Activated T-helper 1 cell treated with anti-CD3 and anti-CD28 coated beads, Interleukin-12 subunit alpha, Interleukin-12 subunit beta, Interleukin-2, Interleukin-4 antibody, amounts not matched to agents 30 ng/mL and 10 ng/mL and 1 ng/mL, durations not matched to agents 14 hours and 24 hours and 36 hours (primary cell): ENCODE measurements at regions not wholly inside any gene's neighbourhood (a gene's known extent, or its start where the extent isn't known, plus 50 kb on each side); places are given as distances from the start of the nearest gene placed in this dataset.

ENCODE experiments used
- DNase-seq: peaks from one replicate; pipeline ENCODE4 v3.0.0; 2021; ENCODE audit warnings: low spot score
- H3K27ac Mint-ChIP-seq: one replicate; pipeline ENCODE4 v1.8.0; 2021; ENCODE audit warnings: mild to moderate bottlenecking, mixed read lengths
- H3K27me3 Mint-ChIP-seq: one replicate; pipeline ENCODE4 v1.8.0; 2022; ENCODE audit warnings: mild to moderate bottlenecking, moderate library complexity, mixed read lengths; ENCODE audit not compliant: insufficient read depth
- H3K36me3 Mint-ChIP-seq: one replicate; pipeline ENCODE4 v1.8.0; 2021; ENCODE audit warnings: low read depth, mixed read lengths
- H3K4me1 Mint-ChIP-seq: one replicate; pipeline ENCODE4 v1.8.0; 2021; ENCODE audit warnings: low read depth, mixed read lengths
- H3K4me3 Mint-ChIP-seq: one replicate; pipeline ENCODE4 v1.8.0; 2021; ENCODE audit warnings: mild to moderate bottlenecking, moderate library complexity, mixed read lengths
- H3K9me3 Mint-ChIP-seq: one replicate; pipeline ENCODE4 v1.8.0; 2021; ENCODE audit warnings: mixed read lengths
- intact Hi-C: fragments of 100-400 bp; cut with micrococcal nuclease; formaldehyde crosslinking; loops from one replicate; pipeline ENCODE4 v1.15.1; 2024

DNA sequence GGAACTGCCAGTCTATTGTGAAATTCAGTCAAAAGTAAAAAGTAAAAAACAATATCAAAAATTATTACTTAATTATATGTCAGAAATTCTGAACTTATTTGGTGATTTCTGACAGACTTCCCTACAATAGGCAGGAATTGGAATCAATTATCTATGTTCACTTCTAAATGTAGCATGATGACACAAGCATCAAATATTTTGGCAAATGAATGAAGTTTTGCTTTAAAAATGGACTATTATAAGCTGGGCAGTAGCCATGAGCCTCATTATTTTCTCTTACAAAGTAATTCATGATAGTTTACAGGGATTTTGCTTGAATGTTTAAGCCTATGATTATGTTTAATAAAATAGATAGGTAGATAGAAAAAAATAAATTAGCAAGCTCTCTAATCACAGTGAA, 582.6 kb downstream of the SLITRK6 start:
- no peaks in the 10 kb centered on the region for H3K9me3 Mint-ChIP-seq
- no peaks in the 10 kb centered on the region for H3K4me1 Mint-ChIP-seq
- H3K27ac Mint-ChIP-seq: no peak overlapping the region
- no peaks in the 10 kb centered on the region for H3K36me3 Mint-ChIP-seq
- no peaks in the 10 kb centered on the region for H3K27me3 Mint-ChIP-seq
- H3K4me3 Mint-ChIP-seq: no peak overlapping the region
- intact Hi-C loops: no loop called here
- DNase-seq: no peak

DNA sequence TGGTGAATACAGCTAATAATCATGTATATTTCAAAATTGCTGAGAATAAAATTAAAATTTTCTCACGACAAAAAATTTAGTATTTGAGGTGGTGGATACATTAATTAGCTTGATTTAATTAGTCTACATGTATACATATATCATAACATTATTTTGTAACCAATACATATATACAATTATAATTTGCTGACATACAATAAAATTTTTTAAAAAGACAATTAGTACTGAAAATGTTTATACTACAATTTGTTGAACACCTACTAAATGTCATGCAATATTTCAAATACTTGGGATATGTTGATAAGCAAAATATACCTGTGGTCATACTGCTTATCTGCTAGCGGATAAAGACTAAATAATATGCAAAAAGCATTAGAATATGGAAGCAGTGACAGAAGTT, 586.5 kb downstream of the SLITRK6 start:
- Mint-ChIP-seq H3K27ac (no peak overlapping the region), H3K36me3 (no peaks in the 10 kb centered on the region), H3K4me3 (no peak overlapping the region), H3K9me3 (peaks cover 3% of the 10 kb centered on the region), H3K4me1 (no peaks in the 10 kb centered on the region), H3K27me3 (no peaks in the 10 kb centered on the region)
- intact Hi-C loops: no loop called here
- DNase-seq: no peak

DNA sequence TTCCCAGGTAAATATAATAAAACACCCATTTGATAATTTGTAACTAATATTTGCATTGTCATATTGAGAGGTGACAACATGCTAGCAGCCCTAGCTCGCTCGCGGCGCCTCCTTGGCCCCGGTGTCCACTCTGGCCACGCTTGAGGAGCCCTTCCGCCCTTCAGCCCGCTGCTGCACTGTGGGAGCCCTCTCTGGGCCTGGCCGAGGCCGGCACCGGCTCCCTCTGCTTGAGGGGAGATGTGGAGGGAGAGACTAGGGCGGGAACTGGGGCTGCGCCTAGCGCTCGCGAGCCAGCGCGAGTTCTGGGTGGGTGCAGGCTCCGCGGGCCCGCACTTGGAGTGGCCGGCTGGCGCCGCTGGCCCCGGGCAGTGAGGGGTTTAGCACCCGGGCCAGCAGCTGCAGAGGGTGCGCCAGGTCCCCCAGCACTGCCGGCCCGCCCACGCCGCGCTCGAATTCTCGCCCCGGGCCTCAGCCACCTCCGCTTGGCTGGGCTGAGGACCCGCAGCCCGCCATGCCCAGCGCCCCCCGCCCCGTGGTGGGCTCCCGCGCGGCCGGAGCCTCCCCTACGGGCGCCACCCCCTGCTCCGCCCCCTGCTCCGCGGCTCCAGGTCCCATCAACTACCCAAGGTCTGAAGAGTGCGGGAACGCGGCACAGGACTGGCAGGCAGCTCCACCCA, 594.4 kb downstream of the SLITRK6 start:
- Mint-ChIP-seq H3K27ac (no peak overlapping the region), H3K4me1 (no peaks in the 10 kb centered on the region), H3K4me3 (no peak overlapping the region), H3K9me3 (peaks cover 11% of the 10 kb centered on the region), H3K36me3 (no peaks in the 10 kb centered on the region), H3K27me3 (no peaks in the 10 kb centered on the region)
- intact Hi-C loops: no loop called here
- DNase-seq: no peak

DNA sequence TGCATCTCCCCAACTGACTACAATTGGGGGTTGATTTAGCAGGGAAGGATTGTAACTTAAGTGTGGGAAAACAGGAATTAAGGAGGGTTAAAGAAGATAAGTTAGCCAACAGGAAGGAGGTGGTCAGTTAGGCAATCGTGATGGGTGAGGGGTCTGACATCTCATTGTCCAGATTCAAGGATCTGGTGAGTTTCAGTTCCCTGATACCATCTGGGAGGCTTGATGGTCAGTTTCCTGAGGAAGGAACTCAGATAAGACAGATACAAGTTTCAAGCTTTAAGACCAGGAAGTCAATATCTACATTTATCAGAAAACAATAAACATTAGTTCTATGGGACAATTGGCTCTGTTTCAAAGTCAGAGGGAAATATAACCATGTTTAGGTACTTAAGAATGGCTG, 601.8 kb downstream of the SLITRK6 start:
- no peaks in the 10 kb centered on the region for H3K27me3 Mint-ChIP-seq
- no peaks in the 10 kb centered on the region for H3K36me3 Mint-ChIP-seq
- no peaks in the 10 kb centered on the region for H3K4me1 Mint-ChIP-seq
- H3K9me3 Mint-ChIP-seq: no peaks in the 10 kb centered on the region
- no peak overlapping the region for H3K27ac Mint-ChIP-seq
- no peak overlapping the region for H3K4me3 Mint-ChIP-seq
- intact Hi-C loops: no loop called here
- no peak for DNase-seq

DNA sequence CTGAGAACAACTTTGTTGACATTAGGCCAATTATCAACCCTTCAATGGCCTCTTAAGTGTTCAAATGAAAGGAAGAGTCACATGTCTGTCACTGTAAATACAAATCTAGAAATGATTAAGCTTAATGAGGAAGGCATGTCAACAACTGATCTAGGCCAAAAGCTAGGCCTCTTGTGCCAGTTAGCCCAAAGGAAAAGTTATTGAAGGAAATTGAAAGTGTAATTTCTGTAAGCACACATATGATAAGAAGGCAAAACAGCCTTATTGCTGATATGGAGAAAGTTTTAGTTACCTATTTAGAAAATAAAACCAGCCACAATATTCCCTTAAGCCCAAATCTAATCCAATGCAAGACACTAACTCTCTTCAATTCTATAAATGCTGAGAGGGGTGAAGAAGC, 604.7 kb downstream of the SLITRK6 start:
- intact Hi-C loops: no loop called here
- no peak overlapping the region for H3K27ac Mint-ChIP-seq
- no peaks in the 10 kb centered on the region for H3K36me3 Mint-ChIP-seq
- no peaks in the 10 kb centered on the region for H3K27me3 Mint-ChIP-seq
- H3K9me3 Mint-ChIP-seq: no peaks in the 10 kb centered on the region
- no peak for DNase-seq
- no peak overlapping the region for H3K4me3 Mint-ChIP-seq
- H3K4me1 Mint-ChIP-seq: no peaks in the 10 kb centered on the region

DNA sequence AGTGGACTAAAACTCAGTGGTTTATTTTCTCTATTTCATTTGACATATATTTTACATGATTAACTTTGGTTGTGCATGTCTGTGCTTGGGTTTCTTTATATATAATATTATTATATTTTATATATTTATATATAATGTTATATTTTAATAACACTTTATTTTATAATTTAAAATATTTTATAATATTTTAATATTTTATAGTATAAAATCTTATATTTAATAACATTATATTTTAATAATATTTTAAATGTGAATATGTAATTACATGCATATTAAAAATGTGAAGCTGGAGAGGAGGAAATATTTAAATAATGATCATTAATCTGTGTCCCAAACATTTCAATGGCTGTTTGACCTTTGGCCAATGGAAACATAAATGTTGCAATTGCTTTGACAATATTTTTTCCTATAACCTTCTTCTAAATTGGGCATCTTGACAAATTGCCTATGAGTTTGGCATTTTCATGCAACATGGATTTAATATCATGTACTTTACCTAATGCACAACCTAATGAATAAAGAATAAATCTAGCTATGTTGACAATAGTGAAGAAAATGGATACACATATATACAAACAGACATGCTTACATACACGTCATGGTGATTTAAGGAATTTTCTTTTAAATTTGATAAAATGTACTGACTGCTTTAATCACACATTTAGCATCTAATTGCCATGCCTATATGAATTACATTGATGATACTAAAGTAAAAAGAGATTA, 607.1 kb downstream of the SLITRK6 start:
- H3K4me1 Mint-ChIP-seq: no peaks in the 10 kb centered on the region
- H3K9me3 Mint-ChIP-seq: no peaks in the 10 kb centered on the region
- H3K27me3 Mint-ChIP-seq: no peaks in the 10 kb centered on the region
- intact Hi-C loops: no loop called here
- DNase-seq: no peak
- no peak overlapping the region for H3K27ac Mint-ChIP-seq
- no peak overlapping the region for H3K4me3 Mint-ChIP-seq
- no peaks in the 10 kb centered on the region for H3K36me3 Mint-ChIP-seq

DNA sequence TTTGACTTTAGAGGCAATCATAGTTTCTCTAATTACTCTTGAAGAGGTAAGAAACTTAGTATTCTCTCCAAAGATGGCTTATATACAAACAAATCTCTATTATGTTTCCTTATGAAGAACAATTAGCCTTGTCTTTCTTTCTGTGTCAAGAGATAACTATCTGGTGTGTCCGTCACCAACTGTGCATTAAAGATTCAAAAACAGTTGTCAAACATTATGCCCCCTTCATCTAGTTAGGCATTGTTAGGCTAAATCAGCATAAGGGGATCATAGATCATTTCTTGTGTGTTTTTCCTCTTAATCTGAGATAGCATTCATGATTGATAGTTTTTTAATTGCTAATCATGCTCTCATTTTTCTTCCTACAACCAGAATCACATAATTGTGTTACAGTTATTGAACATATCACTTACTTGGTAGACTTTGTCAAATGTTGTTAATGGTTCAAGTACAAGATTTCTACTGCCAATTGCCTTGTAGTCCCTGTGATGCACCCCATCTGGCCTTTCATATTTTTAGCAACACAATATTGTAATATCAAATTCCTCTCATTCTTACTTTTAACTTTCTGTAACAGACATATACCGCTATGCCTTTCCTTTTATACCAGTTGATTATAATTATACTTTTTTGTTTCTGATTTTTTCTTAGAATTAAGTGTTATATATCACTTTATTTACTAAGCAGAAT, 612.7 kb downstream of the SLITRK6 start:
- no peaks in the 10 kb centered on the region for H3K4me1 Mint-ChIP-seq
- no peaks in the 10 kb centered on the region for H3K27me3 Mint-ChIP-seq
- no peak overlapping the region for H3K4me3 Mint-ChIP-seq
- no peaks in the 10 kb centered on the region for H3K36me3 Mint-ChIP-seq
- intact Hi-C loops: no loop called here
- H3K27ac Mint-ChIP-seq: no peak overlapping the region
- peaks cover 18% of the 10 kb centered on the region for H3K9me3 Mint-ChIP-seq
- DNase-seq: no peak

DNA sequence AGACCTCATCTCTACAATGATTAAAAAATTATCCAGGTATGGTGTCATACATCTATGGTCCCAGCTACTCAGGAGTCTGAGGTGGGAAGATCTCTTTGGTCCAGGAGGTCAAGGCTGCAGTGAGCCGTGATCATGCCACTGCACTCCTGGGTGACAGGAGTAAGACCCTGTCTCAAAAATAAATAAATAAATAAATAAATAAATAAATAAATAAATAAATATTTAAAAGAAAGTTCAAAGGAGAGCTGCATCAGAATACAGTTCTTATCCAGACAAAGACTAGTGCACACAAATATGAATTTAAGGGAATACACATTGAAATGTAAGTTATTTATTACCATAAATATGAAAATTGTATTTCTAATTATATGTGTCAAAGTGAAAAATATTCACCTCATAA, 624.9 kb downstream of the SLITRK6 start:
- no peaks in the 10 kb centered on the region for H3K36me3 Mint-ChIP-seq

DNA sequence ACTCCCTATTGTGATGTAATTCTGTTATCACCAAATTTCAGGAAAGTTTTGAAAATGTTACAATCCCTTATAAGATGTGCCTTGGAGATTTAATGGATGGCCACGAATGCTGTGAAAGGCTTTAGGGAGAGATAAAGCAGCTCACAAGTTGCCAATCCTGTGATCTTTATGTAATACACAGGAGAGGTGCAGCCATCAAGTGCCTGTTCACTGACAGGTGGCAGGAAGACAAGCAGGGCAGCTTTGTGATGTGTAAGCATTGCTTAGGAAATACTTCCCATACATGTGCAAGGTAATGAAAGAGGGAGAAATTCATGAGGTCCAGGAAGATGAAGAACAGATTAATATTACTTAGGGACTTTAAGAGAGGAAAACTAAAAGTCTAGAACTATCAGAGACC, 628.8 kb downstream of the SLITRK6 start:
- no peak overlapping the region for H3K4me3 Mint-ChIP-seq
- H3K36me3 Mint-ChIP-seq: no peaks in the 10 kb centered on the region
- no peaks in the 10 kb centered on the region for H3K4me1 Mint-ChIP-seq
- DNase-seq: no peak
- H3K27me3 Mint-ChIP-seq: no peaks in the 10 kb centered on the region
- H3K27ac Mint-ChIP-seq: no peak overlapping the region
- H3K9me3 Mint-ChIP-seq: peaks cover 5% of the 10 kb centered on the region
- intact Hi-C loops: no loop called here

More for the DNA sequence above, 624.9 kb downstream of the SLITRK6 start:
- H3K27me3 Mint-ChIP-seq: no peaks in the 10 kb centered on the region
- no peak overlapping the region for H3K27ac Mint-ChIP-seq
- no peak overlapping the region for H3K4me3 Mint-ChIP-seq
- intact Hi-C loops: no loop called here
- H3K4me1 Mint-ChIP-seq: no peaks in the 10 kb centered on the region
- DNase-seq: no peak
- H3K9me3 Mint-ChIP-seq: peaks cover 9% of the 10 kb centered on the region

DNA sequence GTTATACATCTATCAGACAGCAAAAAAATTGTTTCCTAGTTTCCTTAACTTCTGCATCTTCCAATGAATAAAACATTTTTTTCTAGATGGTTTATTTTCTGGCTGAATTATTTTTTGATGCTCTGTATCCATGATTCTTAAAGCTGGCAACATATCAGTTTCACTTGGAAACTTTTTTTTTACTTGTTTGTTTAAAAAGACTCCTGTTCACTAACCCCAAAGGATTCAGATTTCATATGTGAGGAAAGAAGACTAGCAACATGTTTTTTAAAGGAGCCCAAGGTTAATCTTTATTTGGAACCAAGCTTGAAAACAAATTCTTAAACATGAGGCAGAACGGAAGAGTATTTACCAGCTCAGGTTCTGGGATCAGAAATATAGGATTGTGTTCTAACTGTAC, 632.3 kb downstream of the SLITRK6 start:
- Mint-ChIP-seq H3K4me1 (no peaks in the 10 kb centered on the region), H3K9me3 (peaks cover 18% of the 10 kb centered on the region), H3K27ac (no peak overlapping the region), H3K36me3 (no peaks in the 10 kb centered on the region), H3K27me3 (no peaks in the 10 kb centered on the region), H3K4me3 (no peak overlapping the region)
- intact Hi-C loops: no loop called here
- DNase-seq: no peak

DNA sequence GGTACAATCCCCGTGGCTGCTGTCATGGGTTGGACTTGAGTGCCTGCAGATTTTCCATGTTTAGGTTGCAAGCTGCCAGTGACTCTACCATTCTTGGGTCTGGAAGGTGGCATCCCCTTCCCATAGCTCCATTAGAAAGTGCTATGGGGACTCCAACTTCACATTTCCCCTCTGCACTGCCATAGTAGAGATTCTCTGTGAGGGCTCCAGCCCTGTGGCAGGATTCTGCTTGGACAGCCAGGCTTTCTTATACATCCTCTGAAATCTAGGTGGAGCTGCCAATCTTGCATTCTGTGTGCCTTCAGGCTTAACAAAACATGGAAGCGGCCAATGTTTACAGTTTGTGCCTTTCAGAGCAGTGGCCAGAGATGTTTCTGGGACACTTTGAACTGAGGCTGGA, 636.2 kb downstream of the SLITRK6 start:
- DNase-seq: no peak
- H3K27ac Mint-ChIP-seq: no peak overlapping the region
- no peaks in the 10 kb centered on the region for H3K4me1 Mint-ChIP-seq
- H3K4me3 Mint-ChIP-seq: no peak overlapping the region
- H3K36me3 Mint-ChIP-seq: no peaks in the 10 kb centered on the region
- no peaks in the 10 kb centered on the region for H3K27me3 Mint-ChIP-seq
- intact Hi-C loops: no loop called here
- H3K9me3 Mint-ChIP-seq: peaks cover 13% of the 10 kb centered on the region

DNA sequence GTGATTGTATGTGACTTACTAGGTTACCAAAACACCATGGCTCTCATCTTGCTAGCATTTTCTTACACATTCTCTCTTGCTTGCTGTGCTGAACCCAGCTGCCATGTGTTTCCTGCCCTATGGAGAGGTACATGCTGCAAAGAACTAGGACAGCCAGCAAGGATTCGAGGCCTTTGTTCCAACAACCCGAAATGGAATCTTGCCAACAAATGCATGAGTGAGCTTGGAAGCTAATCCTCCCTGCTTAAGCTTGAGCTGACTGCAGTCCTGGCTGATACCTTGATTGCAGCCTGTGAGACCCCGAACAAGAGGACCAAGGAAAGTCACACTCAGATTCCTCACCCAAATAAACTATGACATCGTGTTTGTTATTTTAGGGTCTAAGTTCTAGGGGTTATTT, 651.2 kb downstream of the SLITRK6 start:
- Mint-ChIP-seq H3K27ac (no peak overlapping the region), H3K4me1 (no peaks in the 10 kb centered on the region), H3K9me3 (no peaks in the 10 kb centered on the region), H3K27me3 (no peaks in the 10 kb centered on the region), H3K36me3 (no peaks in the 10 kb centered on the region), H3K4me3 (no peak overlapping the region)
- intact Hi-C loops: no loop called here
- no peak for DNase-seq

DNA sequence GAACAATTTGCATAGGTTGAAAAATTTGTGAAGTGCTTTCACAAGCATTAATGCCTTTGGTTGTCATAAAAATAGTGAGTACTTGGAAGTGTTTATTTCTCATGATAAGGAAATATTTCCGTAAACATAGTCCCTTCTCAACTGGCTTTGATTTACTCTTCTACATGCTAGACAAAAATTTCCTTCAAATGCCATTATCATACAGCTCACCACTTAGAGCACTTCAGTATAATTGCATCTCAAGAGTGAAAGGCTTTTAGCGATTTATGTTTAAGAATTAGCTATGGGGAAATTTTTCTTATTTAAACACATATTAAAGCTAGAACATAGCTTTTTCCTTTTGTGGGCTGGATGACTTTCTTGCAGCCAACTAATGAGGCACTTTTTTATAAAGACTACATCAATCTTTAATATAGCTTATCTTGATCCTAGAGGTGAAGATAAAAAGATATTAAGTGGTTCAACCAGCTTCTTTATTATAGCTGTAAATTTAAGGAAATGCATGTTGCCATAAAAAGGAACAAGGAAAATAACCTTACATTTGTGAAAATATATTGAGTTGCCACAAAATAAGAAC, 656.8 kb downstream of the SLITRK6 start:
- DNase-seq: no peak
- no peak overlapping the region for H3K27ac Mint-ChIP-seq
- no peaks in the 10 kb centered on the region for H3K4me1 Mint-ChIP-seq
- intact Hi-C loops: no loop called here
- peaks cover 7% of the 10 kb centered on the region for H3K9me3 Mint-ChIP-seq
- H3K4me3 Mint-ChIP-seq: no peak overlapping the region
- no peaks in the 10 kb centered on the region for H3K36me3 Mint-ChIP-seq
- H3K27me3 Mint-ChIP-seq: no peaks in the 10 kb centered on the region
